OCI-LY7 (cell line): ENCODE measurements at regions not wholly inside any gene's neighbourhood (a gene's known extent, or its start where the extent isn't known, plus 50 kb on each side); places are given as distances from the start of the nearest gene placed in this dataset.

Experiments used
- BruUV-seq: library from RNA; stranded (reverse); fragments of 400-500 nt; replicated peaks from 2 replicates; lab custom pipeline; 2021; lab: Mats Ljungman, UMichigan
- CTCF ChIA-PET: fragments of 300-600 bp; sonication (Branson Sonifier 250); formaldehyde crosslinking; loops from one replicate; lab custom pipeline; 2022; ENCODE audit warnings: antibody characterized with exemption; ENCODE audit not compliant: unreplicated experiment; lab: Charles Lee
- POLR2A ChIA-PET: fragments of 300-600 bp; sonication (Branson Sonifier 250); formaldehyde crosslinking; loops from one replicate; lab custom pipeline; 2022; ENCODE audit warnings: antibody characterized with exemption; lab: Charles Lee
- DNase-seq: peaks from one replicate; pipeline ENCODE4 v3.0.0-alpha.2; 2015; ENCODE audit warnings: low spot score
- H2AFZ ChIP-seq: fragments of 200-600 bp; sonication (generic), shearing (Covaris generic); 2 replicates; pipeline ENCODE4 v1.6.1; 2014; ENCODE audit warnings: mild to moderate bottlenecking, antibody characterized with exemption, low read length, moderate library complexity
- H3K27ac ChIP-seq: fragments of 200-600 bp; sonication (generic); 2 replicates; pipeline ENCODE4 v1.5.1; 2014; ENCODE audit warnings: mixed run types, low read depth, mild to moderate bottlenecking, moderate library complexity, low read length, inconsistent platforms; ENCODE audit not compliant: poor library complexity, severe bottlenecking
- H3K36me3 ChIP-seq: fragments of 200-600 bp; sonication (generic); 2 replicates; pipeline ENCODE4 v1.6.1; 2014; ENCODE audit warnings: mild to moderate bottlenecking, antibody characterized with exemption, low read length, moderate library complexity, mixed read lengths; ENCODE audit not compliant: insufficient read depth
- H3K4me1 ChIP-seq: fragments of 200-600 bp; sonication (generic); 2 replicates; pipeline ENCODE4 v1.5.1; 2014; ENCODE audit warnings: mild to moderate bottlenecking, low read length; ENCODE audit not compliant: insufficient read depth, poor library complexity, severe bottlenecking
- H3K4me2 ChIP-seq: fragments of 200-600 bp; sonication (generic); 2 replicates; pipeline ENCODE4 v1.6.1; 2014; ENCODE audit warnings: mild to moderate bottlenecking, low read length
- H3K4me3 ChIP-seq: fragments of 200-600 bp; sonication (generic); 2 replicates; pipeline ENCODE4 v1.5.1; 2014; ENCODE audit warnings: mild to moderate bottlenecking, low read depth, low read length; ENCODE audit not compliant: poor library complexity, severe bottlenecking
- H3K79me2 ChIP-seq: fragments of 200-600 bp; sonication (generic); 2 replicates; pipeline ENCODE4 v1.6.1; 2016; ENCODE audit warnings: low read depth, mild to moderate bottlenecking, low read length, moderate library complexity, mixed read lengths; ENCODE audit not compliant: insufficient read depth
- H3K9me2 ChIP-seq: fragments of 200-600 bp; sonication (generic); 2 replicates; pipeline ENCODE4 v1.6.1; 2016; ENCODE audit warnings: mild to moderate bottlenecking, low read length, mixed read lengths; ENCODE audit not compliant: insufficient read depth
- H3K9me3 ChIP-seq: fragments of 200-600 bp; sonication (generic); 2 replicates; pipeline ENCODE4 v1.6.1; 2014; ENCODE audit warnings: mild to moderate bottlenecking, mixed run types, low read length, mixed read lengths
- H4K20me1 ChIP-seq: fragments of 200-600 bp; sonication (generic); 2 replicates; pipeline ENCODE4 v1.6.1; 2014; ENCODE audit warnings: mild to moderate bottlenecking, antibody characterized with exemption, low read length, moderate library complexity, mixed read lengths; ENCODE audit not compliant: insufficient read depth
- EZH2phosphoT487 ChIP-seq: fragments of 200-600 bp; sonication (generic); IDR thresholded peaks from 2 replicates; pipeline ENCODE4 v1.6.1; 2018; ENCODE audit warnings: low read depth, borderline replicate concordance, mild to moderate bottlenecking, mixed run types, antibody characterized with exemption, low read length, moderate library complexity, mixed read lengths
- intact Hi-C: fragments of 100-400 bp; cut with micrococcal nuclease; formaldehyde crosslinking; loops from one replicate; pipeline ENCODE4 v1.10.0; 2022; ENCODE audit not compliant: unreplicated experiment
- TF ChIP-seq, protein P1 (sequence below): fragments of 200-600 bp; sonication (generic); conservative IDR thresholded peaks from 2 replicates; pipeline ENCODE4 v1.5.1; 2014; ENCODE audit warnings: mild to moderate bottlenecking, antibody characterized with exemption, low read length, moderate library complexity, mixed read lengths

DNA sequence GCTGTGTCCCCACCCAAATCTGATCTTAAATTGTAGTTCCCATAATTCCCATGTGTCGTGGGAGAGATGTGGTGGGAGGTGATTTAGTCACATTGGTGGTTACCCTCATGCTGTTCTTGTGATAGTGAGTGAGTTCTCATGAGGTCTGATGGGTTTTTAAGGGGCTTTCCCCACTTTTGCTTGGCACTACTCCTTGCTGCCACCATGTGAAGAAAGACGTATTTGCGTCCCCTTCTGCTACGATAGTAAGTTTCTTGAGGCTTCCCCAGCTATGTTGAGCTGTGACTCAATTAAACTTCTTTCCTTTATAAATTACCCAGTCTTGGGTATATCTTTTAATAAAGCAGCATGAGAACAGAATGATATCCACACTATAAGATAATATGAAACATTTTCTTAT lies 1023.4 kb downstream of the TLE4 start:
- no peak for TF ChIP-seq EZH2phosphoT487
- TF ChIP-seq, protein P1, sequence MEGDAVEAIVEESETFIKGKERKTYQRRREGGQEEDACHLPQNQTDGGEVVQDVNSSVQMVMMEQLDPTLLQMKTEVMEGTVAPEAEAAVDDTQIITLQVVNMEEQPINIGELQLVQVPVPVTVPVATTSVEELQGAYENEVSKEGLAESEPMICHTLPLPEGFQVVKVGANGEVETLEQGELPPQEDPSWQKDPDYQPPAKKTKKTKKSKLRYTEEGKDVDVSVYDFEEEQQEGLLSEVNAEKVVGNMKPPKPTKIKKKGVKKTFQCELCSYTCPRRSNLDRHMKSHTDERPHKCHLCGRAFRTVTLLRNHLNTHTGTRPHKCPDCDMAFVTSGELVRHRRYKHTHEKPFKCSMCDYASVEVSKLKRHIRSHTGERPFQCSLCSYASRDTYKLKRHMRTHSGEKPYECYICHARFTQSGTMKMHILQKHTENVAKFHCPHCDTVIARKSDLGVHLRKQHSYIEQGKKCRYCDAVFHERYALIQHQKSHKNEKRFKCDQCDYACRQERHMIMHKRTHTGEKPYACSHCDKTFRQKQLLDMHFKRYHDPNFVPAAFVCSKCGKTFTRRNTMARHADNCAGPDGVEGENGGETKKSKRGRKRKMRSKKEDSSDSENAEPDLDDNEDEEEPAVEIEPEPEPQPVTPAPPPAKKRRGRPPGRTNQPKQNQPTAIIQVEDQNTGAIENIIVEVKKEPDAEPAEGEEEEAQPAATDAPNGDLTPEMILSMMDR: no peak
- Histone ChIP-seq H3K4me1 (no peaks in the 10 kb centered on the region), H3K4me2 (no peak overlapping the region), H4K20me1 (no peaks in the 10 kb centered on the region), H2AFZ (no peak overlapping the region), H3K36me3 (no peaks in the 10 kb centered on the region), H3K9me2 (no peaks in the 10 kb centered on the region), H3K27ac (no peak overlapping the region), H3K79me2 (no peaks in the 10 kb centered on the region), H3K4me3 (no peak overlapping the region), H3K9me3 (no peaks in the 10 kb centered on the region)
- no TSS peak for BruUV-seq
- ChIA-PET CTCF (no interaction called here), POLR2A (interaction anchor here (0.7 kb wide), 1 partner anchor 76 kb away, joined by 3 read pairs; no protein-coding TSS in a partner anchor)
- DNase-seq: no peak
- intact Hi-C loops: no loop called here

DNA sequence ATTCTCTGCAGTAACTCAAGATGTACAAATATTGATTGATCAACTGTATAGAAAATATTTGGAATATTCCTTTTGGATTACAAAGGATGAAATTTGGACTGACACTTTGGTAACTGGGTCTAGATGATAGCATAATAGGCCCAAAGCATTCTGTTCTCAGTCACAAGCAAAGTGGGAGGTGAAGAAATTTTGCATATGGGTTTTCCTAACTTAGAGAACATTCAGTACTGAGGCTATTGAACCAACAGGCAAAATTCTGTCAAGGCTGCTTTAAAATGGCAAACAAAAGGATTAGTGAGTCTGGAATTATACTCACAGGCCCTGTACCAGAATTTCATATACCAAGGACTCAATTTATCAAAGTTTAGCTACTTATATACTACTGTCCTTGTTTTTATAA lies 1020.6 kb downstream of the TLE4 start:
- Histone ChIP-seq H3K4me1 (no peaks in the 10 kb centered on the region), H3K4me2 (no peak overlapping the region), H3K9me2 (no peaks in the 10 kb centered on the region), H3K79me2 (no peaks in the 10 kb centered on the region), H4K20me1 (no peaks in the 10 kb centered on the region), H2AFZ (no peak overlapping the region), H3K9me3 (no peaks in the 10 kb centered on the region), H3K27ac (no peak overlapping the region), H3K36me3 (no peaks in the 10 kb centered on the region), H3K4me3 (no peak overlapping the region)
- TF ChIP-seq, protein P1: no peak
- TF ChIP-seq EZH2phosphoT487: no peak
- ChIA-PET POLR2A (interaction anchor here (1.0 kb wide), 1 partner anchor 613 kb away, joined by 4 read pairs; no protein-coding TSS in a partner anchor), CTCF (no interaction called here)
- intact Hi-C loops: no loop called here
- no TSS peak for BruUV-seq
- DNase-seq: no peak

- Histone ChIP-seq H3K9me2 (no peaks in the 10 kb centered on the region), H4K20me1 (no peaks in the 10 kb centered on the region), H3K79me2 (no peaks in the 10 kb centered on the region), H3K27ac (no peak overlapping the region), H3K9me3 (no peaks in the 10 kb centered on the region), H3K4me3 (no peak overlapping the region), H3K4me1 (no peaks in the 10 kb centered on the region), H3K36me3 (no peaks in the 10 kb centered on the region), H3K4me2 (no peak overlapping the region), H2AFZ (no peak overlapping the region)
- CTCF ChIA-PET: no interaction called here
- POLR2A ChIA-PET: no interaction called here
- DNase-seq: no peak
- intact Hi-C loops: no loop called here
- TF ChIP-seq, protein P1: no peak
- no peak for TF ChIP-seq EZH2phosphoT487
- BruUV-seq: no TSS peak
Observed at GRCh38 chr9:80586786-80587330, 1015.1 kb downstream of the TLE4 start.
